Activated T-cell treated with anti-CD3 and anti-CD28 coated beads, Interleukin-2, amount 50 U/mL, for 72 hours (primary cell): ENCODE measurements at regions not wholly inside any gene's neighbourhood (a gene's known extent, or its start where the extent isn't known, plus 50 kb on each side); places are given as distances from the start of the nearest gene placed in this dataset.

Experiments
- ATAC-seq, 2 donors: fragments of 150-1000 bp; cut with Tn5 transposase; replicated peaks in 1 of 2; 2 replicates each; pipeline ENCODE4 v1.10.0; 2021; ENCODE audit warnings: moderate library complexity in 2 of 2, mild to moderate bottlenecking in 1 of 2
- DNase-seq, 2 donors: peaks; one replicate each; pipeline ENCODE4 v3.0.0; 2021 to 2022; ENCODE audit warnings: mixed read lengths in 1 of 2
- H3K27ac Mint-ChIP-seq: one replicate; pipeline ENCODE4 v1.8.0; 2022; ENCODE audit warnings: mild to moderate bottlenecking, moderate library complexity, mixed read lengths
- H3K27me3 Mint-ChIP-seq: one replicate; pipeline ENCODE4 v1.8.0; 2022; ENCODE audit warnings: low read depth, mixed read lengths
- H3K36me3 Mint-ChIP-seq, 2 donors: one replicate each; pipeline ENCODE4 v1.8.0; 2022; ENCODE audit warnings: mixed read lengths in 2 of 2, mild to moderate bottlenecking in 1 of 2; ENCODE audit not compliant: insufficient read depth in 2 of 2
- H3K4me1 Mint-ChIP-seq: one replicate; pipeline ENCODE4 v1.8.0; 2022; ENCODE audit warnings: low read depth, mixed read lengths
- H3K4me3 Mint-ChIP-seq, 2 donors: one replicate each; pipeline ENCODE4 v1.8.0; 2022; ENCODE audit warnings: mild to moderate bottlenecking in 2 of 2, mixed read lengths in 2 of 2, moderate library complexity in 2 of 2
- H3K9me3 Mint-ChIP-seq, 2 donors: one replicate each; pipeline ENCODE4 v1.8.0; 2022; ENCODE audit warnings: mixed read lengths in 2 of 2

DNA sequence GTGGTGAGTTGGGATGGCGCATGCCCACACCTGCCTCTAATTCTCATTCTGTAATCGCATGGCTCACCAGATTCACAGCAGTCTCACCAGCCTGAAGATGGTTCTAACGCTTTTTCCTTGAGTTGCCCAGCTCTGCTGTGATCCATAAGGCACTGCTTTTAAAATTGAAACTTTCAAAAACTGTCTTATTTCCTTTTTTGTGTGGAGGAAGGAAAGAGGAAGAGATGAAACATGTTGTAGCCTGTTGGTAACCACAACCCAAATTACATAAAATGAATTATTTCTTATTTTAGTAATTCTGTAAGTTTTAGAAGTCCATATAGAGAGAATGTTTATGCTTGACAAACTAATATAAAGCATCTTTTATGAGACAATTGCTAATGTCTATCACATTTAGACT, 165.4 kb downstream of the RBM43 start:
- Mint-ChIP-seq H3K4me1 (no peaks in the 10 kb centered on the region), H3K36me3 (no peaks in the 10 kb centered on the region), H3K9me3 (peaks cover 2 to 3% of the 10 kb centered on the region in 2 donors), H3K27ac (no peak overlapping the region), H3K4me3 (no peak overlapping the region), H3K27me3 (peaks cover 2% of the 10 kb centered on the region)
- DNase-seq (no peak), ATAC-seq (no peak)

DNA sequence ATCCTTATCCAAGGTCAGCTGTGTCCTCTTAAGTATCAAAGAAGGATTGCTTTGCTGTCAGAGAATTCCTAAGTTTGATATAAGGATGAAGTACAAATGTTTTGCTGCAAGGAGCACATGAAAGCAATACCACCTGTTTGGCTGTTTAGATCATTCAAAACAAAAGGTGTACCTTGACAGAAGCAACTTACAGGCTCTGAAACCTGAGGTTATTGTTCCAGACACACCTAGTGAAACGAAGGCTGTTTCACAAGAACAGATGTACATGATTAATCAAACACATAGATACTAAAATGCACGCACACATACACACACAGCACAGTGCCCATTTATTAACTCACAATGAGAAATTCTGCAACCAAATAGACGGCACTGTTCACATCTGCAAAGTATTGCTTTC, 166.2 kb downstream of the RBM43 start:
- no peak for ATAC-seq
- Mint-ChIP-seq H3K36me3 (no peaks in the 10 kb centered on the region), H3K27ac (no peak overlapping the region), H3K27me3 (peaks cover 10% of the 10 kb centered on the region), H3K9me3 (peaks cover 2 to 4% of the 10 kb centered on the region in 2 donors), H3K4me1 (no peaks in the 10 kb centered on the region), H3K4me3 (no peak overlapping the region)
- no peak for DNase-seq

DNA sequence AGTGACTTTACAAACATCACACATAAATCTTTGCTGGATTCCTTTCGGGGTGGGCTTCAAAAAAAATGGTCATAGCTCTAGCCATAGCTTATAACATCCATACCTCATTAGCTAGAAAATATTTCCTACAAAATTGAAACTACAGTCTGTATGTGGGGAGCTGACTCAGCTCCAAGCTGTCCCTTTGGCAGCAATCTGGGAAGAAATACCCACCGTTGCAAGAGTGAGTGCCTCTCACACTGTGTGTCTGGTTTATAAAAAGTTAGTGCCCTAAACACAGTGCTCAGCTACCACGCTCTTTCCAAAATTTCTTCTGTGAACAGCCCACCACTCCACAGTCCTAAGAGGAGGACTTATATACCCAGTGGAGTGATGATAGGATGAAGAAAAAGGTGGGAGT, 170.1 kb downstream of the RBM43 start:
- DNase-seq: no peak
- Mint-ChIP-seq H3K9me3 (peaks cover 2 to 4% of the 10 kb centered on the region in 2 donors), H3K27ac (no peak overlapping the region), H3K4me1 (no peaks in the 10 kb centered on the region), H3K27me3 (peaks cover 13% of the 10 kb centered on the region), H3K36me3 (no peaks in the 10 kb centered on the region), H3K4me3 (no peak overlapping the region)
- ATAC-seq: no peak

GRCh38 chr2:151087377-151087776, 174.3 kb downstream of the RBM43 start:
- Mint-ChIP-seq H3K4me1 (peaks cover 9% of the 10 kb centered on the region), H3K27ac (no peak overlapping the region), H3K27me3 (peaks cover 13% of the 10 kb centered on the region), H3K36me3 (no peaks in the 10 kb centered on the region), H3K4me3 (no peak overlapping the region), H3K9me3 (peaks cover 0 to 2% of the 10 kb centered on the region in 2 donors)
- ATAC-seq: no peak
- no peak for DNase-seq

- no peak overlapping the region for H3K27ac Mint-ChIP-seq
- no peak for DNase-seq
- ATAC-seq: no peak
Measured at GRCh38 chr2:151085181-151085611, 176.5 kb downstream of the RBM43 start.

GRCh38 chr2:151083856-151084795, 177.5 kb downstream of the RBM43 start:
- H3K4me1 Mint-ChIP-seq: peaks cover 9% of the 10 kb centered on the region
- ATAC-seq: no peak
- no peak overlapping the region for H3K4me3 Mint-ChIP-seq
- H3K27ac Mint-ChIP-seq: no peak overlapping the region
- no peaks in the 10 kb centered on the region for H3K27me3 Mint-ChIP-seq
- H3K36me3 Mint-ChIP-seq: peaks cover 0 to 3% of the 10 kb centered on the region in 2 donors
- no peak for DNase-seq
- H3K9me3 Mint-ChIP-seq: no peaks in the 10 kb centered on the region

More at GRCh38 chr2:151085181-151085611, 176.5 kb downstream of the RBM43 start:
- H3K36me3 Mint-ChIP-seq: peaks cover 0 to 3% of the 10 kb centered on the region in 2 donors
- no peaks in the 10 kb centered on the region for H3K9me3 Mint-ChIP-seq
- H3K4me3 Mint-ChIP-seq: no peak overlapping the region
- peaks cover under 1% of the 10 kb centered on the region for H3K27me3 Mint-ChIP-seq
- peaks cover 9% of the 10 kb centered on the region for H3K4me1 Mint-ChIP-seq

DNA sequence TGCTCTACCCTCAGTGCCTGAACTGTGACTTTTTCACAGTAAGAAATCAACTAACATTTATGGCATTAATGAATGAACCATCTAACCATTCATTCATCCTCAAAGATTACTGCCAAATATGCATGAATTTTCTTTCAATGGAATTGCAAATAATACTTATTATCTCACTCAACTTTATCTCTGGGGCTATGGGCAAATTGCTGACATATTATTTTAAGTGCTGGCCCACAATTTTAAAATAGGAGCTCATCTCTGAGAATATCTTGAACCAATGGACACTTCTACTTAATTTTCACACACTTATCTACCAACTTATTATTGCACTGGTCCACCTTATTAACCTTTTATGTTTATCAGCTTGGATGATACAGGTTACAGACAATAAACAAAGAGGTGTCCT, 182.8 kb downstream of the RBM43 start:
- Mint-ChIP-seq H3K27me3 (no peaks in the 10 kb centered on the region), H3K4me3 (no peak overlapping the region), H3K9me3 (peaks cover 3 to 5% of the 10 kb centered on the region in 2 donors), H3K4me1 (peaks cover 9% of the 10 kb centered on the region), H3K27ac (no peak overlapping the region), H3K36me3 (peaks cover 3 to 7% of the 10 kb centered on the region in 2 donors)
- DNase-seq (no peak), ATAC-seq (no peak)

DNA sequence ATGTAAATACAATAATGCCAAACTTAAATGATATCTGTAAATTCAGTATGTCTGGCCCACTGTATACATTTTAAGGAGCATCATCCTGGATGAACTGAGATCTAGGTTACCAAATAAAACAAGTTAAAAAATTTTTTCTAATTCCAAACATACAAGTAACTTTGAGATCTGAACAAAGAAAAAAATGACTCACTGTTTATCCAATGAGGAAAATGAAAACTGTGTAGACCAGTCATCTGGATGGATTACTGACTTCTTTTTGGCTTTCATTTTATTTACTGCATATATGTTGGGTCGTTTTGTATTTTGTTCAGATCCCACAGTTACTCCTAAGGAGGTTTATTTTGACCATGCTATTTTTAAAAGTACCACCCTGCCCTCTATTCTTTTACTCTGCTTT, 189.8 kb downstream of the RBM43 start:
- Mint-ChIP-seq H3K27me3 (no peaks in the 10 kb centered on the region), H3K27ac (no peak overlapping the region), H3K4me3 (no peak overlapping the region), H3K4me1 (no peaks in the 10 kb centered on the region), H3K9me3 (peaks cover under 1% of the 10 kb centered on the region in 2 donors), H3K36me3 (peaks cover under 1 to 3% of the 10 kb centered on the region in 2 donors)
- DNase-seq: no peak
- ATAC-seq: no peak

GRCh38 chr2:151071382-151071781, 190.3 kb downstream of the RBM43 start:
- DNase-seq (no peak), ATAC-seq (no peak)
- Mint-ChIP-seq H3K4me3 (no peak overlapping the region), H3K27ac (no peak overlapping the region), H3K27me3 (no peaks in the 10 kb centered on the region), H3K9me3 (no peaks in the 10 kb centered on the region), H3K36me3 (peaks cover 0 to 3% of the 10 kb centered on the region in 2 donors), H3K4me1 (no peaks in the 10 kb centered on the region)

GRCh38 chr2:151070253-151070652, 191.4 kb downstream of the RBM43 start:
- H3K36me3 Mint-ChIP-seq: peaks cover 0 to 3% of the 10 kb centered on the region in 2 donors
- DNase-seq (no peak), ATAC-seq (no peak)
- H3K27ac Mint-ChIP-seq: no peak overlapping the region
- no peaks in the 10 kb centered on the region for H3K4me1 Mint-ChIP-seq
- H3K4me3 Mint-ChIP-seq: no peak overlapping the region
- no peaks in the 10 kb centered on the region for H3K27me3 Mint-ChIP-seq
- H3K9me3 Mint-ChIP-seq: no peaks in the 10 kb centered on the region

DNA sequence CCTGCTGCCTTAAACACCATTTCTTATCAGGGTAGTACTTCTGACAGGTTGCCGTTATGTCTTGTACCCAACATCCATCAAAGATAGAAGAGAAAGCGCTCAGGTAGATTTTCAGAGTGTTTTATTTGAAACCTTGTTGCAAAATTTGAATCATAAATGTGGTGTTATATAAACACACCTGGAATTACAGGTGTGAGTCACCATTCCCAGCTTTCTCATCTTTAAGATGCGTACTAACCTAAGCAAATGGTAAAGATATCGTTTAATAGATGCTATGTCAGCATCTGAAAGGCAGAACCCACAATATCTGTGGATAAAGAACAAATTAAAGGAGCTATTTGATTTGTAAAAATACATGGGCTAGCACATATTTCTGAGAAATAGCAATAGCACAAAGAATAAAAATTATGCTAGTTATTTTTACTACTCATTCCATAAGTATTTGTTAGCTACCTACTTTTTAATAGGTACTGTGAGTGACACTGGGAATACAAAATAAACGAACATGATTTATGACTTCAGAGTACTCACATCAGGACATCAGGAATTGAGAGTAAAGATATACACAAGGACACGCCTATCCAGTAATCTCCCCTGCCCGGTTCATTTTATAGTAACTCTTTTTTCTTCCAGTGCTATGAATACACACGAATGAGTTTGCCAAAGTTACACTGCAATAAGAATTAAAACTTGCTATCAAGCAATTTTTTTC, 193.8 kb downstream of the RBM43 start:
- Mint-ChIP-seq H3K36me3 (no peaks in the 10 kb centered on the region), H3K27me3 (no peaks in the 10 kb centered on the region), H3K27ac (no peak overlapping the region), H3K9me3 (no peaks in the 10 kb centered on the region), H3K4me1 (no peaks in the 10 kb centered on the region), H3K4me3 (no peak overlapping the region)
- no peak for DNase-seq
- no peak for ATAC-seq

GRCh38 chr2:151063271-151063670, 198.4 kb downstream of the RBM43 start:
- Mint-ChIP-seq H3K4me3 (no peak overlapping the region), H3K27ac (no peak overlapping the region), H3K27me3 (no peaks in the 10 kb centered on the region), H3K9me3 (peaks cover 0 to 3% of the 10 kb centered on the region in 2 donors), H3K36me3 (peaks cover 0 to 2% of the 10 kb centered on the region in 2 donors), H3K4me1 (no peaks in the 10 kb centered on the region)
- no peak for ATAC-seq
- no peak for DNase-seq

DNA sequence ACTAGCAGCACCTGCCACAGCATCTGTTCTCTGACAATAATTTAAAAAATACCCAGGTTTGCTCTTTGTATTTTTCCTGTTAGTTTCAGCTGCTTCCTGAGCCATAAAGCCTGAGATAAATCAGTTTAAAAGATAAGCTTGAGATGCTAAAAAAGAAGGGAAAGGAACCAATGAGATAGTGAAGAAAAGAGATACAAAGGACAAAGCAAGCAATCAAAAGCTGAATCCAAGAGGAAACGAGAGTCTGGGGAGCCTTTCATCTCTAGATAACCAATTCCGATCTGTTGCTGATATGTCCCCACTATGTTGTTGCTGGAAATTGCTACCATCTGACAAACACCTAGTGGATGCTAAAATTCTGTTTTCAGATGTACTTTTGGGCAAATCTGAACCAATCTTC, 201.4 kb downstream of the RBM43 start:
- H3K4me1 Mint-ChIP-seq: no peaks in the 10 kb centered on the region
- no peaks in the 10 kb centered on the region for H3K27me3 Mint-ChIP-seq
- no peak overlapping the region for H3K27ac Mint-ChIP-seq
- H3K9me3 Mint-ChIP-seq: peaks cover 0 to 3% of the 10 kb centered on the region in 2 donors
- no peak for DNase-seq
- no peak overlapping the region for H3K4me3 Mint-ChIP-seq
- no peak for ATAC-seq
- peaks cover 0 to 2% of the 10 kb centered on the region in 2 donors for H3K36me3 Mint-ChIP-seq
